Osteoblast (primary cell): ENCODE measurements at regions not wholly inside any gene's neighbourhood (a gene's known extent, or its start where the extent isn't known, plus 50 kb on each side); places are given as distances from the start of the nearest gene placed in this dataset.
A peak's percentile ranks its signal among the peaks of the same experiment; 100 is the strongest.

ENCODE experiments used
- DNase-seq: peaks from one replicate; pipeline ENCODE4 v3.0.0; 2011; ENCODE audit warnings: low spot score, mixed read lengths; ENCODE audit not compliant: insufficient read length; ENCODE audit errors: missing footprints
- H2AFZ ChIP-seq: 2 replicates; pipeline ENCODE4 v1.6.0; 2011; ENCODE audit warnings: mild to moderate bottlenecking, low read length
- H3K27ac ChIP-seq: 2 replicates; pipeline ENCODE4 v1.5.1; 2011; ENCODE audit warnings: mild to moderate bottlenecking, low read depth, low read length, moderate library complexity
- H3K27me3 ChIP-seq: 2 replicates; pipeline ENCODE4 v1.6.0; 2012; ENCODE audit warnings: mild to moderate bottlenecking, control low read depth, inconsistent platforms, low read length, moderate library complexity; ENCODE audit not compliant: insufficient read depth
- H3K36me3 ChIP-seq: 2 replicates; pipeline ENCODE4 v1.5.1; 2011; ENCODE audit warnings: mild to moderate bottlenecking, low read length, control low read depth, moderate library complexity; ENCODE audit not compliant: insufficient read depth
- H3K4me1 ChIP-seq: 2 replicates; pipeline ENCODE4 v1.5.1; 2011; ENCODE audit warnings: mild to moderate bottlenecking, low read length, control low read depth, moderate library complexity; ENCODE audit not compliant: insufficient read depth
- H3K4me2 ChIP-seq: 2 replicates; pipeline ENCODE4 v1.6.0; 2011; ENCODE audit warnings: mild to moderate bottlenecking, low read length; ENCODE audit not compliant: insufficient read depth
- H3K4me3 ChIP-seq: fragments of 200-600 bp; sonication (generic); 3 replicates; pipeline ENCODE4 v1.5.1; 2012; ENCODE audit warnings: mild to moderate bottlenecking, low read length, inconsistent platforms; ENCODE audit not compliant: insufficient read depth
- H3K79me2 ChIP-seq: 2 replicates; pipeline ENCODE4 v1.6.0; 2012; ENCODE audit warnings: mild to moderate bottlenecking, low read length, control low read depth, inconsistent platforms; ENCODE audit not compliant: insufficient read depth
- H3K9me3 ChIP-seq: 2 replicates; pipeline ENCODE4 v1.5.1; 2011; ENCODE audit warnings: low read depth, low read length, control low read depth
- H4K20me1 ChIP-seq: 2 replicates; pipeline ENCODE4 v1.6.0; 2012; ENCODE audit warnings: mild to moderate bottlenecking, low read length, control low read depth; ENCODE audit not compliant: insufficient read depth
- CTCF ChIP-seq: IDR thresholded peaks from 2 replicates; pipeline ENCODE4 v1.5.1; 2011; ENCODE audit warnings: mild to moderate bottlenecking, low read depth, low read length, moderate library complexity; ENCODE audit errors: extremely low read depth

GRCh38 chr2:38507712-38508111, 95.0 kb downstream of the HNRNPLL start:
- no peaks in the 10 kb centered on the region for H3K36me3 ChIP-seq
- H3K4me3 ChIP-seq, result no peak overlapping the region
- no peak overlapping the region for H3K4me2 ChIP-seq
- H3K4me1 ChIP-seq, result peaks cover 16% of the 10 kb centered on the region
- H3K27me3 ChIP-seq, result peaks cover 7% of the 10 kb centered on the region
- no peak overlapping the region for H2AFZ ChIP-seq
- H3K9me3 ChIP-seq, result no peaks in the 10 kb centered on the region
- no peak for TF ChIP-seq CTCF
- H3K79me2 ChIP-seq, result no peaks in the 10 kb centered on the region
- H3K27ac ChIP-seq, result no peak overlapping the region
- DNase-seq, result no peak
- H4K20me1 ChIP-seq, result no peaks in the 10 kb centered on the region

GRCh38 chr2:38505779-38506178, 96.9 kb downstream of the HNRNPLL start:
- peaks cover 5% of the 10 kb centered on the region for H3K9me3 ChIP-seq
- H3K4me2 ChIP-seq, result no peak overlapping the region
- no peak overlapping the region for H3K4me3 ChIP-seq
- no peaks in the 10 kb centered on the region for H4K20me1 ChIP-seq
- H3K4me1 ChIP-seq, result peaks cover 16% of the 10 kb centered on the region
- H3K79me2 ChIP-seq, result no peaks in the 10 kb centered on the region
- H3K27ac ChIP-seq, result no peak overlapping the region
- TF ChIP-seq CTCF, result no peak
- no peak overlapping the region for H2AFZ ChIP-seq
- peaks cover 12% of the 10 kb centered on the region for H3K27me3 ChIP-seq
- DNase-seq, result peak; percentile 79
- no peaks in the 10 kb centered on the region for H3K36me3 ChIP-seq

GRCh38 chr2:38504169-38504568, 98.6 kb downstream of the HNRNPLL start:
- peaks cover 5% of the 10 kb centered on the region for H3K9me3 ChIP-seq
- no peak for TF ChIP-seq CTCF
- H3K4me3 ChIP-seq, result no peak overlapping the region
- DNase-seq, result no peak
- no peaks in the 10 kb centered on the region for H3K79me2 ChIP-seq
- H2AFZ ChIP-seq, result no peak overlapping the region
- no peak overlapping the region for H3K27ac ChIP-seq
- peaks cover 10% of the 10 kb centered on the region for H3K4me1 ChIP-seq
- H3K27me3 ChIP-seq, result peaks cover 17% of the 10 kb centered on the region
- H4K20me1 ChIP-seq, result no peaks in the 10 kb centered on the region
- H3K36me3 ChIP-seq, result no peaks in the 10 kb centered on the region
- no peak overlapping the region for H3K4me2 ChIP-seq

GRCh38 chr2:38502107-38502506, 100.6 kb downstream of the HNRNPLL start:
- DNase-seq, result no peak
- Histone ChIP-seq H3K4me3 (no peak overlapping the region), H3K27ac (no peak overlapping the region), H2AFZ (no peak overlapping the region), H3K4me1 (no peaks in the 10 kb centered on the region), H3K4me2 (no peak overlapping the region), H3K79me2 (no peaks in the 10 kb centered on the region), H3K9me3 (peaks cover 5% of the 10 kb centered on the region), H4K20me1 (no peaks in the 10 kb centered on the region), H3K36me3 (no peaks in the 10 kb centered on the region), H3K27me3 (peaks cover 17% of the 10 kb centered on the region)
- TF ChIP-seq CTCF, result no peak
